ENCODE measurements at regions not wholly inside any gene's neighbourhood (a gene's known extent, or its start where the extent isn't known, plus 50 kb on each side); places are given as distances from the start of the nearest gene placed in this dataset.

DNA sequence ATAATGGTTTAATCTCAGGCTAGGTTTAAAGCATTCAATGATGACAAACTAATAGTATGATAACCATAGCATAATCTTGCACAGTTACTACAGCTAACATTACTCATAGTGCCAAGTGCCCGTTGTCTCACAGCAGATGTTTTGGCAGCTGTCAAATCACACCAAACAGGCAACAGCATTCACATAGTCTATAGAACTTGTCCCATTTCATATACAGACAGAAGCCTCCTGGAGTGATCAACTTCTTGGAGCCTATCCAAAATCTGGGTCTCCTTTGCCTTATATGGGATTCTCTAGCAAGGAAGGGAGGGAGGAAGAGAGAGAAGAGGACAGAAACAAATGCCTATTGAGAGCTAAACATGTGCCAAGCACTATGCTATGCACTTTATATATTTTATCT lies 250.6 kb upstream of the ZP4 start:
- no peaks in the 10 kb centered on the region for H3K27me3 Mint-ChIP-seq (ENCODE audit: low read depth)
- ChIA-PET POLR2A (no interaction called here), CTCF (no interaction called here)
- DNase-seq (ENCODE audit: low spot score) (no peak), ATAC-seq (no peak)
- no peaks in the 10 kb centered on the region for H3K9me3 Mint-ChIP-seq
- no peaks in the 10 kb centered on the region for H3K36me3 Mint-ChIP-seq
- TF ChIP-seq ERG (CRISPR knock-in tag; IDR thresholded peaks at IDR 0.05), result no peak
- TF ChIP-seq SMAD3 (CRISPR knock-in tag; IDR thresholded peaks at IDR 0.05; ENCODE audit: borderline replicate concordance), result no peak
- no peak for TF ChIP-seq TP53 (CRISPR knock-in tag; IDR thresholded peaks at IDR 0.05)
- TF ChIP-seq IRF2 (CRISPR knock-in tag; IDR thresholded peaks at IDR 0.05; ENCODE audit: borderline replicate concordance, low read depth), result no peak
- TF ChIP-seq SMAD4 (CRISPR knock-in tag; IDR thresholded peaks at IDR 0.05), result no peak
- TF ChIP-seq, protein P1, sequence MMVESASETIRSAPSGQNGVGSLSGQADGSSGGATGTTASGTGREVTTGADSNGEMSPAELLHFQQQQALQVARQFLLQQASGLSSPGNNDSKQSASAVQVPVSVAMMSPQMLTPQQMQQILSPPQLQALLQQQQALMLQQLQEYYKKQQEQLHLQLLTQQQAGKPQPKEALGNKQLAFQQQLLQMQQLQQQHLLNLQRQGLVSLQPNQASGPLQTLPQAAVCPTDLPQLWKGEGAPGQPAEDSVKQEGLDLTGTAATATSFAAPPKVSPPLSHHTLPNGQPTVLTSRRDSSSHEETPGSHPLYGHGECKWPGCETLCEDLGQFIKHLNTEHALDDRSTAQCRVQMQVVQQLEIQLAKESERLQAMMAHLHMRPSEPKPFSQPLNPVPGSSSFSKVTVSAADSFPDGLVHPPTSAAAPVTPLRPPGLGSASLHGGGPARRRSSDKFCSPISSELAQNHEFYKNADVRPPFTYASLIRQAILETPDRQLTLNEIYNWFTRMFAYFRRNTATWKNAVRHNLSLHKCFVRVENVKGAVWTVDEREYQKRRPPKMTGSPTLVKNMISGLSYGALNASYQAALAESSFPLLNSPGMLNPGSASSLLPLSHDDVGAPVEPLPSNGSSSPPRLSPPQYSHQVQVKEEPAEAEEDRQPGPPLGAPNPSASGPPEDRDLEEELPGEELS (CRISPR knock-in tag; IDR thresholded peaks at IDR 0.05), result no peak
- 0 out of 2 replicates have a peak, but pooled peaks cover 2% of the 10 kb centered on the region for H3K4me1 Mint-ChIP-seq
- no peak overlapping the region for H3K27ac Mint-ChIP-seq
- H3K4me3 Mint-ChIP-seq, result no peak overlapping the region

- POLR2A ChIA-PET, result no interaction called here
- DNase-seq (ENCODE audit: low spot score) (no peak), ATAC-seq (no peak)
Observed at GRCh38 chr1:238139713-238140112, 249.0 kb upstream of the ZP4 start.

DNA sequence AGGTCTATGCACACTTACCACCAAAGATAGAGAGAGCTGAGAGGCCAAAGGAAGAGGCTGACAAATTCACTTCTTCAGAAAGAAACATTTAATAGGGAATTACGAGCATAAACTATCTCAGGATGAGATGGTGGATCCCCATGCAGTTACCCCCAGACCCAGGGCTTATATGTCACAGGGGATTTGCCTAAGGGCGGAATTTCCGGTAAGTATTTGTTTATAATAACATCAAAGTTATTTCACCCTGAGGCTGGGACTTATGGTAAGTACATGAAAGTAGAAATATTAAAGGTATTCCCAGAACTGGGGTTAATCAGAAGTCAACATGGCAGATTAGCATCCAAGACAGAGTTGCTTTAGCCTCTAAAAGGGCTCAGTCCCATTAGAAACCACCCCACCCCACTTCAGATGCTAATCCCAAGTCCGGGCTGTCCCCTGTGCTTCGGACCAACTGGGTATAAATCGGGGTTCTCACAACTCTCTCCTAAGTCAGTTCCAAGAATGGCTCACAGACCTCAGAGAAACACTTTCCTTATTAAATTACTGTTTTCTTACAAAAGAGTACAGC lies 247.4 kb upstream of the ZP4 start:
- no peak overlapping the region for H3K4me3 Mint-ChIP-seq
- ATAC-seq, result no peak
- H3K27ac Mint-ChIP-seq, result no peak overlapping the region
- CTCF ChIA-PET, result no interaction called here
- 0 out of 2 replicates have a peak, but pooled peaks cover 2% of the 10 kb centered on the region for H3K4me1 Mint-ChIP-seq
- TF ChIP-seq ZNF263 (CRISPR knock-in tag; IDR thresholded peaks at IDR 0.05; ENCODE audit: low read depth), result no peak
- no peak for TF ChIP-seq HMGA2 (CRISPR knock-in tag; IDR thresholded peaks at IDR 0.05)
- no peak for TF ChIP-seq FOXK1 (CRISPR knock-in tag; IDR thresholded peaks at IDR 0.05)
- no peak for TF ChIP-seq E2F5 (CRISPR knock-in tag; IDR thresholded peaks at IDR 0.05)
- no peak for TF ChIP-seq TEAD1 (CRISPR knock-in tag; IDR thresholded peaks at IDR 0.05)
- no peak for TF ChIP-seq USF2 (CRISPR knock-in tag; IDR thresholded peaks at IDR 0.05)
- TF ChIP-seq, protein P2, sequence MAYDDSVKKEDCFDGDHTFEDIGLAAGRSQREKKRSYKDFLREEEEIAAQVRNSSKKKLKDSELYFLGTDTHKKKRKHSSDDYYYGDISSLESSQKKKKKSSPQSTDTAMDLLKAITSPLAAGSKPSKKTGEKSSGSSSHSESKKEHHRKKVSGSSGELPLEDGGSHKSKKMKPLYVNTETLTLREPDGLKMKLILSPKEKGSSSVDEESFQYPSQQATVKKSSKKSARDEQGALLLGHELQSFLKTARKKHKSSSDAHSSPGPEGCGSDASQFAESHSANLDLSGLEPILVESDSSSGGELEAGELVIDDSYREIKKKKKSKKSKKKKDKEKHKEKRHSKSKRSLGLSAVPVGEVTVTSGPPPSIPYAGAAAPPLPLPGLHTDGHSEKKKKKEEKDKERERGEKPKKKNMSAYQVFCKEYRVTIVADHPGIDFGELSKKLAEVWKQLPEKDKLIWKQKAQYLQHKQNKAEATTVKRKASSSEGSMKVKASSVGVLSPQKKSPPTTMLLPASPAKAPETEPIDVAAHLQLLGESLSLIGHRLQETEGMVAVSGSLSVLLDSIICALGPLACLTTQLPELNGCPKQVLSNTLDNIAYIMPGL (CRISPR knock-in tag; IDR thresholded peaks at IDR 0.05), result no peak
- TF ChIP-seq CREB1 (CRISPR knock-in tag; IDR thresholded peaks at IDR 0.05), result no peak
- TF ChIP-seq GABPB1 (CRISPR knock-in tag; IDR thresholded peaks at IDR 0.05), result no peak
- TF ChIP-seq OVOL2 (CRISPR knock-in tag; IDR thresholded peaks at IDR 0.05; ENCODE audit: borderline replicate concordance), result no peak
- no peak for TF ChIP-seq ZBTB43 (CRISPR knock-in tag; IDR thresholded peaks at IDR 0.05)
- POLR2A ChIA-PET, result no interaction called here
- DNase-seq (ENCODE audit: low spot score), result no peak
- H3K36me3 Mint-ChIP-seq, result no peaks in the 10 kb centered on the region; the same call in 1 of the 2 replicates
- peaks cover 18% of the 10 kb centered on the region for H3K9me3 Mint-ChIP-seq
- H3K27me3 Mint-ChIP-seq (ENCODE audit: low read depth), result no peaks in the 10 kb centered on the region; the same call in 1 of the 2 replicates

More at GRCh38 chr1:238139713-238140112, 249.0 kb upstream of the ZP4 start:
- 0 out of 2 replicates have a peak, but pooled peaks cover 2% of the 10 kb centered on the region for H3K4me1 Mint-ChIP-seq
- CTCF ChIA-PET, result no interaction called here
- TF ChIP-seq SMAD3 (CRISPR knock-in tag; IDR thresholded peaks at IDR 0.05; ENCODE audit: borderline replicate concordance) (no peak), JAZF1 (CRISPR knock-in tag; IDR thresholded peaks at IDR 0.05) (no peak), GABPB1 (CRISPR knock-in tag; IDR thresholded peaks at IDR 0.05) (no peak), FOXK1 (CRISPR knock-in tag; IDR thresholded peaks at IDR 0.05) (no peak)
- H3K36me3 Mint-ChIP-seq, result no peaks in the 10 kb centered on the region
- peaks cover 10% of the 10 kb centered on the region for H3K9me3 Mint-ChIP-seq
- H3K4me3 Mint-ChIP-seq, result no peak overlapping the region
- no peak overlapping the region for H3K27ac Mint-ChIP-seq
- H3K27me3 Mint-ChIP-seq (ENCODE audit: low read depth), result no peaks in the 10 kb centered on the region; the same call in 1 of the 2 replicates
